WTC11 (cell line): ENCODE measurements at regions not wholly inside any gene's neighbourhood (a gene's known extent, or its start where the extent isn't known, plus 50 kb on each side); places are given as distances from the start of the nearest gene placed in this dataset.

Experiments
- ATAC-seq: fragments of 200-7000 bp; cut with Tn5 transposase; 2 replicates; pipeline ENCODE4 v1.10.0; 2021; ENCODE audit warnings: mild to moderate bottlenecking, moderate library complexity
- CTCF ChIA-PET: fragments of 300-600 bp; sonication (Branson Sonifier 250); formaldehyde crosslinking; loops from one replicate; lab custom pipeline; 2021; ENCODE audit warnings: antibody characterized with exemption; lab: Charles Lee
- POLR2A ChIA-PET: fragments of 350-600 bp; sonication (Branson Sonifier 250); formaldehyde crosslinking; loops from one replicate; lab custom pipeline; 2021; ENCODE audit warnings: antibody characterized with exemption; lab: Charles Lee
- DNase-seq: peaks from one replicate; pipeline ENCODE4 v3.0.0; 2021; ENCODE audit warnings: low spot score
- H3K27ac Mint-ChIP-seq: 2 replicates; pipeline ENCODE4 v1.8.0; 2021; ENCODE audit warnings: mixed read lengths
- H3K27me3 Mint-ChIP-seq: 2 replicates; pipeline ENCODE4 v1.8.0; 2021; ENCODE audit warnings: low read depth, mild to moderate bottlenecking, moderate library complexity, mixed read lengths
- H3K36me3 Mint-ChIP-seq: 2 replicates; pipeline ENCODE4 v1.8.0; 2021; ENCODE audit warnings: mixed read lengths
- H3K4me1 Mint-ChIP-seq: 2 replicates; pipeline ENCODE4 v1.8.0; 2022; ENCODE audit warnings: mixed read lengths
- H3K4me3 Mint-ChIP-seq: 2 replicates; pipeline ENCODE4 v1.8.0; 2021; ENCODE audit warnings: mild to moderate bottlenecking, moderate library complexity, mixed read lengths
- H3K9me3 Mint-ChIP-seq: 2 replicates; pipeline ENCODE4 v1.8.0; 2021; ENCODE audit warnings: mixed read lengths
- AFF4 ChIP-seq: sonication (generic); formaldehyde crosslinking; IDR thresholded peaks from 2 replicates; pipeline ENCODE4 v1.8.1; 2023; ENCODE audit warnings: mild to moderate bottlenecking, missing genetic modification reagents, borderline replicate concordance
- ATF2 ChIP-seq: sonication (generic); formaldehyde crosslinking; IDR thresholded peaks from 2 replicates; pipeline ENCODE4 v1.8.1; 2022; ENCODE audit warnings: low read depth, missing genetic modification reagents, borderline replicate concordance
- ATF3 ChIP-seq: sonication (generic); formaldehyde crosslinking; conservative IDR thresholded peaks from 2 replicates; pipeline ENCODE4 v1.8.1; 2022; ENCODE audit warnings: mild to moderate bottlenecking, missing genetic modification reagents
- ELF4 ChIP-seq: sonication (generic); formaldehyde crosslinking; IDR thresholded peaks from 2 replicates; pipeline ENCODE4 v1.8.1; 2022; ENCODE audit warnings: low read depth, mild to moderate bottlenecking, moderate library complexity, missing genetic modification reagents
- FOXK1 ChIP-seq: sonication (generic); formaldehyde crosslinking; IDR thresholded peaks from 2 replicates; pipeline ENCODE4 v1.8.0; 2022; ENCODE audit warnings: mild to moderate bottlenecking, moderate library complexity, missing genetic modification reagents
- GABPB1 ChIP-seq: sonication (generic); formaldehyde crosslinking; IDR thresholded peaks from 2 replicates; pipeline ENCODE4 v1.8.1; 2023; ENCODE audit warnings: mild to moderate bottlenecking, missing genetic modification reagents
- GRHL2 ChIP-seq: fragments of 250-450 bp; sonication (Bioruptor Pico); IDR thresholded peaks from 2 replicates; pipeline ENCODE4 v1.8.0; 2022; ENCODE audit warnings: mild to moderate bottlenecking, moderate library complexity; ENCODE audit not compliant: insufficient replicate concordance, severe bottlenecking
- HMGA2 ChIP-seq: fragments of 250-450 bp; sonication (Bioruptor Pico); IDR thresholded peaks from 2 replicates; pipeline ENCODE4 v1.4.0; 2021; ENCODE audit warnings: mild to moderate bottlenecking, moderate library complexity
- PREB ChIP-seq: sonication (generic); formaldehyde crosslinking; IDR thresholded peaks from 2 replicates; pipeline ENCODE4 v1.8.1; 2022; ENCODE audit warnings: mild to moderate bottlenecking, missing genetic modification reagents, moderate library complexity, borderline replicate concordance
- PRRX2 ChIP-seq: fragments of 250-450 bp; sonication (Bioruptor Pico); IDR thresholded peaks from 2 replicates; pipeline ENCODE4 v1.8.0; 2021; ENCODE audit warnings: mild to moderate bottlenecking
- RORB ChIP-seq: fragments of 250-450 bp; sonication (Bioruptor Pico); IDR thresholded peaks from 2 replicates; pipeline ENCODE4 v1.9.0; 2021; ENCODE audit warnings: mild to moderate bottlenecking
- SP1 ChIP-seq: sonication (generic); formaldehyde crosslinking; conservative IDR thresholded peaks from 2 replicates; pipeline ENCODE4 v1.8.1; 2022; ENCODE audit warnings: missing genetic modification reagents
- STAT6 ChIP-seq: sonication (generic); formaldehyde crosslinking; conservative IDR thresholded peaks from 2 replicates; pipeline ENCODE4 v1.8.1; 2023; ENCODE audit warnings: mild to moderate bottlenecking, low read depth, missing genetic modification reagents, moderate library complexity
- TEAD1 ChIP-seq: sonication (generic); formaldehyde crosslinking; IDR thresholded peaks from 2 replicates; pipeline ENCODE4 v1.8.0; 2022; ENCODE audit warnings: mild to moderate bottlenecking, missing genetic modification reagents
- TEAD4 ChIP-seq: sonication (generic); formaldehyde crosslinking; IDR thresholded peaks from 2 replicates; pipeline ENCODE4 v1.8.0; 2022; ENCODE audit warnings: mild to moderate bottlenecking, missing genetic modification reagents
- ZNF138 ChIP-seq: sonication (generic); formaldehyde crosslinking; conservative IDR thresholded peaks from 2 replicates; pipeline ENCODE4 v1.8.1; 2022; ENCODE audit warnings: mild to moderate bottlenecking, moderate library complexity, missing genetic modification reagents
- ZNF232 ChIP-seq: sonication (generic); formaldehyde crosslinking; IDR thresholded peaks from 2 replicates; pipeline ENCODE4 v1.8.0; 2022; ENCODE audit warnings: mild to moderate bottlenecking, missing genetic modification reagents
- ZNF512 ChIP-seq: sonication (generic); formaldehyde crosslinking; IDR thresholded peaks from 2 replicates; pipeline ENCODE4 v1.8.1; 2022; ENCODE audit warnings: missing genetic modification reagents, borderline replicate concordance

- no peak for TF ChIP-seq ATF2
Observed at GRCh38 chr3:102577082-102577789, 142.4 kb downstream of the ZPLD1 start (continued).

- ChIA-PET POLR2A (no interaction called here), CTCF (no interaction called here)
- no peaks in the 10 kb centered on the region for H3K27me3 Mint-ChIP-seq
- no peaks in the 10 kb centered on the region for H3K9me3 Mint-ChIP-seq
- H3K4me1 Mint-ChIP-seq: no peaks in the 10 kb centered on the region
- no peak for ATAC-seq
- no peak overlapping the region for H3K27ac Mint-ChIP-seq
- TF ChIP-seq TEAD4: no peak
- no peak for TF ChIP-seq TEAD1 (CRISPR knock-in tag)
- TF ChIP-seq RORB (CRISPR knock-in tag): no peak
- no peak for TF ChIP-seq ELF4 (CRISPR knock-in tag)
- TF ChIP-seq GABPB1: no peak
- TF ChIP-seq ATF3 (CRISPR knock-in tag): no peak
- no peak for TF ChIP-seq HMGA2 (CRISPR knock-in tag)
- TF ChIP-seq AFF4 (CRISPR knock-in tag): no peak
- no peak for TF ChIP-seq ZNF512 (CRISPR knock-in tag)
- no peak for TF ChIP-seq ZNF138 (CRISPR knock-in tag)
- no peak for TF ChIP-seq GRHL2 (CRISPR knock-in tag)
- TF ChIP-seq SP1 (CRISPR knock-in tag): no peak
- TF ChIP-seq PRRX2 (CRISPR knock-in tag): no peak
- TF ChIP-seq STAT6 (CRISPR knock-in tag): no peak
- no peak for TF ChIP-seq ZNF232
- no peak for TF ChIP-seq PREB
- no peak for TF ChIP-seq FOXK1 (CRISPR knock-in tag)
- TF ChIP-seq, all 79 proteins: peak for 0
- H3K4me3 Mint-ChIP-seq: no peak overlapping the region
- no peaks in the 10 kb centered on the region for H3K36me3 Mint-ChIP-seq
- no peak for DNase-seq
Observed at GRCh38 chr3:102580760-102581159, 145.9 kb downstream of the ZPLD1 start.
